Liver (tissue), 8 donors: ENCODE measurements at regions not wholly inside any gene's neighbourhood (a gene's known extent, or its start where the extent isn't known, plus 50 kb on each side); places are given as distances from the start of the nearest gene placed in this dataset.

Experiments used
- DNase-seq: peaks from one replicate; pipeline ENCODE4 v3.0.0-alpha.2; 2017; ENCODE audit warnings: low spot score
- H3K27ac ChIP-seq, 2 donors: one replicate each; pipeline ENCODE4 v1.7.0; 2013; ENCODE audit warnings: inconsistent platforms in 2 of 2, low read length in 2 of 2, control low read depth in 1 of 2, low read depth in 1 of 2, mild to moderate bottlenecking in 1 of 2
- H3K27me3 ChIP-seq, 4 donors: one replicate each; pipeline versions ENCODE4 v1.6.1 to v1.7.0; 2013; ENCODE audit warnings: low read length in 3 of 4, inconsistent platforms in 1 of 4, mild to moderate bottlenecking in 1 of 4, moderate library complexity in 1 of 4; ENCODE audit not compliant: control insufficient read depth in 4 of 4, insufficient read depth in 4 of 4
- H3K36me3 ChIP-seq, 4 donors: one replicate each; pipeline versions ENCODE4 v1.6.1 to v1.7.0; 2013; ENCODE audit warnings: low read length in 3 of 4, mild to moderate bottlenecking in 3 of 4, low read depth in 1 of 4, moderate library complexity in 1 of 4; ENCODE audit not compliant: control insufficient read depth in 4 of 4, insufficient read depth in 3 of 4
- H3K4me1 ChIP-seq, 4 donors: one replicate each; pipeline versions ENCODE4 v1.6.1 to v1.7.0; 2013; ENCODE audit warnings: low read length in 3 of 4, mild to moderate bottlenecking in 3 of 4, moderate library complexity in 1 of 4; ENCODE audit not compliant: control insufficient read depth in 4 of 4, insufficient read depth in 4 of 4
- H3K4me3 ChIP-seq, 3 donors: one replicate each; pipeline versions ENCODE4 v1.6.1 to v1.7.0; 2013; ENCODE audit warnings: low read length in 3 of 3, control low read depth in 1 of 3, low read depth in 1 of 3, mild to moderate bottlenecking in 1 of 3
- H3K9ac ChIP-seq, 2 donors: one replicate each; pipeline ENCODE4 v1.7.0; 2013; ENCODE audit warnings: low read length in 2 of 2, mild to moderate bottlenecking in 2 of 2, moderate library complexity in 2 of 2, control low read depth in 1 of 2, low read depth in 1 of 2
- H3K9me3 ChIP-seq, 4 donors: one replicate each; pipeline versions ENCODE4 v1.6.1 to v1.7.0; 2013; ENCODE audit warnings: low read length in 3 of 4; ENCODE audit not compliant: control insufficient read depth in 4 of 4
- ATF3 ChIP-seq: IDR thresholded peaks from 2 replicates; pipeline ENCODE4 v1.6.1; 2016; ENCODE audit warnings: antibody characterized with exemption
- CTCF ChIP-seq: fragments of 150-350 bp; IDR thresholded peaks from 2 replicates; pipeline ENCODE4 v1.5.1; 2017; ENCODE audit warnings: improper control_type of control experiment, low read depth, low read length; ENCODE audit not compliant: missing input control
- FOXA1 ChIP-seq: IDR thresholded peaks from 2 replicates; pipeline ENCODE4 v1.6.1; 2016; ENCODE audit warnings: antibody characterized with exemption
- FOXA2 ChIP-seq: IDR thresholded peaks from 2 replicates; pipeline ENCODE4 v1.6.1; 2016; ENCODE audit warnings: antibody characterized with exemption
- GABPA ChIP-seq, 2 donors: IDR thresholded peaks in 1 of 2; conservative IDR thresholded peaks in 1 of 2; 2 replicates each; pipeline ENCODE4 v1.6.1; 2016; ENCODE audit warnings: antibody characterized with exemption in 2 of 2, mild to moderate bottlenecking in 1 of 2, moderate library complexity in 1 of 2
- HNF4A ChIP-seq, 2 donors: conservative IDR thresholded peaks; 2 replicates each; pipeline ENCODE4 v1.6.1; 2016; ENCODE audit warnings: antibody characterized with exemption in 2 of 2, mild to moderate bottlenecking in 2 of 2
- HNF4G ChIP-seq: IDR thresholded peaks from 2 replicates; pipeline ENCODE4 v1.6.1; 2016; ENCODE audit warnings: antibody characterized with exemption
- JUND ChIP-seq, 2 donors: IDR thresholded peaks; 2 replicates each; pipeline ENCODE4 v1.6.1; 2016; ENCODE audit warnings: antibody characterized with exemption in 2 of 2
- MAX ChIP-seq: IDR thresholded peaks from 2 replicates; pipeline ENCODE4 v1.6.1; 2016; ENCODE audit warnings: antibody characterized with exemption
- NR2F2 ChIP-seq: IDR thresholded peaks from 2 replicates; pipeline ENCODE4 v1.6.1; 2016; ENCODE audit warnings: antibody characterized with exemption
- RAD21 ChIP-seq, 2 donors: IDR thresholded peaks; 2 replicates each; pipeline ENCODE4 v1.6.1; 2016; ENCODE audit warnings: antibody characterized with exemption in 2 of 2, mild to moderate bottlenecking in 2 of 2
- RXRA ChIP-seq, 2 donors: IDR thresholded peaks; 2 replicates each; pipeline ENCODE4 v1.6.1; 2017 to 2018; ENCODE audit warnings: antibody characterized with exemption in 2 of 2, mild to moderate bottlenecking in 1 of 2
- SP1 ChIP-seq: IDR thresholded peaks from 2 replicates; pipeline ENCODE4 v1.6.1; 2018; ENCODE audit warnings: antibody characterized with exemption, mild to moderate bottlenecking
- TAF1 ChIP-seq: conservative IDR thresholded peaks from 2 replicates; pipeline ENCODE4 v1.6.1; 2016; ENCODE audit warnings: antibody characterized with exemption, mild to moderate bottlenecking
- YY1 ChIP-seq: IDR thresholded peaks from 2 replicates; pipeline ENCODE4 v1.6.1; 2016; ENCODE audit warnings: antibody characterized with exemption, mild to moderate bottlenecking
- ZBTB33 ChIP-seq: IDR thresholded peaks from 2 replicates; pipeline ENCODE4 v1.6.1; 2016; ENCODE audit warnings: antibody characterized with exemption
- WGBS: extraction: QIAGEN DNeasy Blood & Tissue Kit; methylation state at CpG from one replicate; pipeline ENCODE4 v1.1.7; 2013; 5-methylcytosine and 5-hydroxymethylcytosine counted together
- donor health status: healthy.
- donor health status: healthy.
- donor health status: healthy.
- donor health status: healthy.
- donor health status: healthy.

- H3K4me3 ChIP-seq, result no peak overlapping the region
- no peaks in the 10 kb centered on the region for H3K36me3 ChIP-seq
- no peaks in the 10 kb centered on the region for H3K27me3 ChIP-seq
Observed at GRCh38 chr10:36126076-36126475, 484.0 kb upstream of the FZD8 start.

GRCh38 chr10:36119455-36119854 lies 477.4 kb upstream of the FZD8 start:
- TF ChIP-seq RXRA (IDR thresholded peaks at IDR 0.05), result no peak
- no peak for TF ChIP-seq NR2F2
- TF ChIP-seq HNF4G, result no peak
- TF ChIP-seq CTCF, result no peak
- TF ChIP-seq GABPA (IDR thresholded peaks at IDR 0.05 in 1 of 2, conservative IDR thresholded peaks at IDR 0.05 in 1 of 2), result no peak
- no peak for TF ChIP-seq SP1
- TF ChIP-seq JUND (IDR thresholded peaks at IDR 0.05), result no peak
- TF ChIP-seq HNF4A (conservative IDR thresholded peaks at IDR 0.05), result no peak
- TF ChIP-seq FOXA1, result no peak
- Histone ChIP-seq H3K4me1 (no peaks in the 10 kb centered on the region), H3K36me3 (no peaks in the 10 kb centered on the region), H3K9ac (no peak overlapping the region), H3K27ac (no peak overlapping the region), H3K27me3 (no peaks in the 10 kb centered on the region), H3K4me3 (no peak overlapping the region), H3K9me3 (no peaks in the 10 kb centered on the region)
- 80% methylated on average over 5 of the region's 5 CpGs for WGBS
- no peak for DNase-seq

More at GRCh38 chr10:36126076-36126475, 484.0 kb upstream of the FZD8 start:
- no peak for DNase-seq
- H3K4me1 ChIP-seq, result no peaks in the 10 kb centered on the region
- no peak for TF ChIP-seq TAF1
- TF ChIP-seq ATF3, result no peak
- TF ChIP-seq RXRA (IDR thresholded peaks at IDR 0.05), result no peak
- no peak for TF ChIP-seq HNF4A (conservative IDR thresholded peaks at IDR 0.05)
- TF ChIP-seq HNF4G, result no peak
- TF ChIP-seq CTCF, result no peak
- TF ChIP-seq JUND (IDR thresholded peaks at IDR 0.05), result no peak
- no peak for TF ChIP-seq GABPA (IDR thresholded peaks at IDR 0.05 in 1 of 2, conservative IDR thresholded peaks at IDR 0.05 in 1 of 2)
- TF ChIP-seq FOXA2, result no peak
- no peak for TF ChIP-seq RAD21 (IDR thresholded peaks at IDR 0.05)
- TF ChIP-seq NR2F2, result no peak
- no peak for TF ChIP-seq MAX
- H3K9ac ChIP-seq, result no peak overlapping the region
- no peak overlapping the region for H3K27ac ChIP-seq
- no peaks in the 10 kb centered on the region for H3K9me3 ChIP-seq

GRCh38 chr10:36118314-36118713 lies 476.2 kb upstream of the FZD8 start:
- H3K27ac ChIP-seq, result no peak overlapping the region
- DNase-seq, result no peak

More at GRCh38 chr10:36118314-36118713, 476.2 kb upstream of the FZD8 start:
- Histone ChIP-seq H3K9ac (no peak overlapping the region), H3K9me3 (no peaks in the 10 kb centered on the region), H3K4me3 (no peak overlapping the region), H3K27me3 (no peaks in the 10 kb centered on the region), H3K4me1 (no peaks in the 10 kb centered on the region), H3K36me3 (no peaks in the 10 kb centered on the region)
- TF ChIP-seq JUND (IDR thresholded peaks at IDR 0.05), result no peak
- no peak for TF ChIP-seq RXRA (IDR thresholded peaks at IDR 0.05)
- no peak for TF ChIP-seq NR2F2
- no peak for TF ChIP-seq FOXA2
- no peak for TF ChIP-seq YY1
- TF ChIP-seq HNF4G, result no peak
- TF ChIP-seq ZBTB33, result no peak
- 88% methylated on average over 7 of the region's 7 CpGs for WGBS
